Renal cortical epithelial cell (primary cell): ENCODE measurements at regions not wholly inside any gene's neighbourhood (a gene's known extent, or its start where the extent isn't known, plus 50 kb on each side); places are given as distances from the start of the nearest gene placed in this dataset.
"Not testable (repeated sequence)": the region's sequence is repeated elsewhere in the genome, so short reads cannot be mapped to it uniquely, and the experiment has no call there.

Experiments used
- DNase-seq: peaks from one replicate; pipeline ENCODE4 v3.0.0-alpha.2; 2011; ENCODE audit warnings: low read depth

- no peak for DNase-seq
Observed at GRCh38 chr2:91839904-91840868, 3031.0 kb upstream of the TEKT4 start.

- not testable (repeated sequence) for DNase-seq
Observed at GRCh38 chr2:91842264-91842663, 3029.0 kb upstream of the TEKT4 start.

- DNase-seq = not testable (repeated sequence)
Observed at GRCh38 chr2:91842913-91843312, 3028.3 kb upstream of the TEKT4 start.

DNA sequence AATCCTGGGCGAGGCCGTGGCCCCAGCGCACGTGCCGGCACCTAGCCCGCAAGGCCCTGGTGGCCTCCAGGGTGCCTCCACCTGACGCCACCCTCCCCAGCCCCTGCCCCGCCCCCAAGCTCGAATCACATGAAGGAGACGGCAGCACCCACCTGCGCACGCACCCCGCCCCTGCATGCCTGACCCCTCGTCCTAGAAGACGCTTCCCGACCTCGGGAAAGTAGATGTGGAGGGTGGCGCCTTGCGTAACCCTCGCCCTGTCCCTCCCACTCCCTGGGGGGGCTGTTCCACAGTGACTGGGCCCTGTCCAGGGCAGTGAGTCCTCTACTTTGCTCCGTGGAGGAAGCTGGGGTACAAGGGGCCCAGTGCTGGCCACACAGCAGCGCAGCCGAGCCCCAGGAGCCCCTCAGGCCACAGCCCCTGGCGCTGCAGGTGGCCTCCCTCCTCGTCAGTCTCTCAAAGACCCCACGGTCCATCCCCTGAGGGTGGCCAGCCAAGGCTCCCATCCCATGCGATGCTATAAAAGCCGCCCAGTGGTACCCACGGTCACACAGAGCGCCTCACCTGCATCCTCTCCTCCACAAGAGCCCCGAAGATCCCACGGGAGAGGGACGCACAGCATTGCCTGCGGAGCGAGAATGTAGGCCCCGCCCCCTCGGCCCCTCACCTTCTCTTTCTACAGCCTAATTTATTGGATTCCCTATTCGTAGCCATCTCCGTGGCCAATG lies 3027.3 kb upstream of the TEKT4 start:
- not testable (repeated sequence) for DNase-seq

DNA sequence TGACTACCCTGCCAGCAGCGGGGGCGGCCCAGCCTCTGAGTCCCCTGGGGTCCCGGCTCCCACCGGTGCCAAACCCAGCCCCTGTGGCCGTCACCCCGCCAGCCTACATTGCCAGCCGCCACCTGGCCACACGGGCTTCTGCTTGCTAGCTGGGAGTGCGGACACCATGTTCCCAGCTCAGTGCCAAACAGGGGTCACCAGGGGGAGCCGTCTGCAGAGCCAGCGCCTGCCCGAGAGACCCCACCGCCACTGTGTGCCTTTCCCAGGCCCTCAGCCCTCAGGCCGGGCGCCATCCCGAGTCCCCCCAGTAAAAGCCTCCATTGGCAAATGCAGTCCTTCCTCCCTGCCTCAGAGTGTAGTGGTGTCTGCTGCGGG lies 3026.8 kb upstream of the TEKT4 start:
- not testable (repeated sequence) for DNase-seq

DNA sequence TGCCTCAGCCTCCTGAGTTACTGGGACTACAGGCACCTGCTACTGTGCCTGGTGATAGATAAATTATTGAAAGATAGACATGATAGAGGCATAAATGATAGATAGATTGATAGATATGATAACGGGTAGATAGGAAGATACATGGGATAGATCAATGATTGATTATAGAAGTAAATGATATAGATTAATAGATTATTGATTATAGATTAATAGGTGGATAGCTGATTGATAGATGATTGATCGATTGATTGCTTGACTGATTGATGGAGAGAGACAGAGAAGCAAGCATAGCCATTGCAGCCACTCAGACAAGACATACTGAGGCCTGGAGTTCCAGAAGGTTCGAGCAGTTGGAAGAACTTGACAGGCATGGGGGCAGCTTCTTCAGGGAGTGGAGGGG lies 3024.8 kb upstream of the TEKT4 start:
- not testable (repeated sequence) for DNase-seq

DNA sequence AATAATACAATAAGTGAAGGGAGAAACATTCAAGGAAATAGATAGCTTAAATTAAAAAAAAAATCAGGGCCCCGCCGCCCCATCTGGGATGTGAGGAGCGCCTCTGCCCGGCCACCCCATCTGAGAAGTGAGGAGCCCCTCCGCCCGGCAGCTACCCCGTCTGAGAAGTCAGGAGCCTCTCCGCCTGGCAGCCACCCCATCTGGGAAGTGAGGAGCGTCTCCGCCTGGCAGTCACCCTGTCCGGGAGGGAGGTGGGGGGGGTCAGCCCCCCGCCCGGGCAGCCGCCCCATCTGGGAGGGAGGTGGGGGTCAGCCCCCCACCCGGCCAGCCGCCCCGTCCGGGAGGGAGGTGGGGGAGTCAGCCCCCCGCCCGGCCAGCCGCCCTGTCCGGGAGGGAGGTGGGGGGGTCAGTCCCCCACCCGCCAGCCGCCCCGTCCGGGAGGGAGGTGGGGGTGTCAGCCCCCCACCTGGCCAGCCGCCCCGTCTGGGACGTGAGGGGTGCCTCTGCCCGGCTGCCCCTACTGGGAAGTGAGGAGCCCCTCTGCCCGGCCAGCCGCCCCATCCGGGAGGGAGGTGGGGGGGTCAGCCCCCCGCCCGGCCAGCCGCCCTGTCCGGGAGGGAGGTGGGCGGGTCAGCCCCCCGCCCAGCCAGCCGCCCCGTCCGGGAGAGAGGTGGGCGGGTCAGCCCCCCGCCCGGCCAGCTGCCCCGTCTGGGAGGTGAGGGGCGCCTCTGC lies 3019.4 kb upstream of the TEKT4 start:
- DNase-seq = not testable (repeated sequence)

- DNase-seq = not testable (repeated sequence)
Observed at GRCh38 chr2:91856971-91857370, 3014.3 kb upstream of the TEKT4 start.

DNA sequence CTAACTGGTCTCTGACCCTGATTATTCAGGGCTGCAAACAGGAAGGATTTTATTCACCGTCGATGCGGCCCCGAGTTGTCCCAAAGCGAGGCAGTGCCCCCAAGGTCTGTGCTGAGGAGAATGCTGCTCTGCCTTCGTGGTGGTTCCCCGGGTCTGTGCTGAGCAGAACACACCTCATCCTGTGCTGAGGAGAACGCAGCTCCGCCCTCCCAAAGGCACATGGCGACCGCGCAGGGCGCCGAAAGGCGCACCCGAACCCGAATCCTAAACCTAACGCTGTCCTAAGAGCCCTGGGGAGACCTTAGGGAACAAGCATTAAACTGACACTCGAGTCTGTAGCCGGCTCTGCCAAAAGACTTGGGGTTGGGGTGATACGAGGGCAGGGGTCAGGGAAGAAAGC lies 3013.5 kb upstream of the TEKT4 start:
- not testable (repeated sequence) for DNase-seq

DNA sequence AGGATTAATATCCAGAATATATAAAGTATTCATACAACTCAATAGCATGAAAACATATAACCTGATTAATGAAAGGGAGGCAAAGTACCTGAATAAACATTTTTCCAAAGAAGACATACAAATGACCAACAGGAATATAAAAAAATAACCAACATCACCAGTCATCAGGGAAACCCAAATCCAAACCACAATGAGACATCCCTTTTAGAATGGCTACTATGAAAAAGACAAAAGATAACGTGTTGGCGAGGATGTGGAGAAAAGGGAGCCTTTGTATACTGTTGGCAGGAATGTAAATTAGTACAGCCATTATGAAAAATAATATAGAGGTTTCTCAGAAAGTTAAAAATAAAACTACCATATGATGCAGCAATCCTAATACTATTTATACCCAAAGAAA lies 2999.5 kb upstream of the TEKT4 start:
- DNase-seq = not testable (repeated sequence)

DNA sequence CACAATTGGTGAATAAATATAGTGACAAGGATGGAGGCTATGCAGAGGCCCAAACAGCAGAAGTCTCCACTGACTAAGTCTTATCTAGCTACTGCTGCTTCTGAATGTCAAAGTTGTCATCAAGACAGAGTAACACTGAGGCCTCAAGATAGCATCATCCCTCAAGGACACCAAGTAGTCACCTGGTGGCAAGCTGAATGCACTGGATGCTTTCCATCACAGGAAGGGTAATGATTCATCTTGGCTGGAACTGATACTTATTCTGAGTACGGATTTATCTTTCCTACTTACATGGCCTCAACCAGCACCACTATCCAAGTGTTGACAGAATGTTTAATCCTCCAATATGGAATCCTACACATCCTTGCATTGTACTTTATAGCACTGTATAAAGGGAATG lies 2997.8 kb upstream of the TEKT4 start:
- not testable (repeated sequence) for DNase-seq

- DNase-seq = not testable (repeated sequence)
Observed at GRCh38 chr2:91877658-91878210, 2993.5 kb upstream of the TEKT4 start.

- DNase-seq = peak; percentile 0
Observed at GRCh38 chr2:91895091-91895490, 2976.1 kb upstream of the TEKT4 start.

DNA sequence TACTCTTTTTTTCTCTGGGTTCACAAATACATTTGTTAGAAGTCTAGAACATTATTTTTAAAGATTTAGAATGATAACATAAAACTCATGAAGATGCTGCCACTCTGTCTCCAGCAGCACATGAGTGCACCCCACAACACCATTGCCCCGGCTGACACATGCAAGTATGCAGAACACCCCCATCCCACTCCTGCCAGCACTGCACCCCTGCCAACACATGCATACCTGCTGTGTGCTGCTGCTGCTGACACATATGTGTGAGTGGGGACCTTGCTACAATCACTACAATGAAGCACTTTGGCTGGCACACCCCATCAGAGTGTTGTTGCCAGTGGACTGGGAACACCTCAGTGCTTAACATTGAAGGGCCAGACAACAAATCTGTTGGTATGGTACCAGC lies 2953.6 kb upstream of the TEKT4 start:
- DNase-seq = not testable (repeated sequence)
